HG02623 (cell line): ENCODE measurements at regions not wholly inside any gene's neighbourhood (a gene's known extent, or its start where the extent isn't known, plus 50 kb on each side); places are given as distances from the start of the nearest gene placed in this dataset.

Experiments
- ATAC-seq: cut with Tn5 transposase; IDR thresholded peaks from one replicate; pipeline ENCODE4 v1.9.1; 2021; ENCODE audit warnings: moderate library complexity; ENCODE audit not compliant: unreplicated experiment

- no peak for ATAC-seq
Observed at GRCh38 chr13:90770334-90770733, 577.2 kb upstream of the MIR17HG start.

DNA sequence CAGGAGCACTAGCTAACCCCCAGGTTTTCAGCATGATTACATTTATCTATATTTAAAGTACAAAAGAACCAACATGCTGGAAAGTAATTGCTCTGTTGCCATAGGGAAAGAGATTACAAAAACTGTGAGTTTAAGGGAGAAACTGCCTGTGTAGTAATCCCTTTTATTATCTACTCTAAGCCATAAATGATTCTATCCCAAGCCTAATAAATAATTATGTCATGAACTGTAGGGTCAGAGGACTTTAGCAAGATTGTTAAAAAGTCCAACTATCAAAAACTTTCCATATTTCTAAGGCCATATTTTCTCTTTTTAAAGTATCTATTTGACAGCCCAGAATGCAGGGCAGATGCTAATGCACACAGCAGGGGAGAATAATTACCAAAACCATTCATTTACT is 573.8 kb upstream of the MIR17HG start:
- ATAC-seq: no peak

DNA sequence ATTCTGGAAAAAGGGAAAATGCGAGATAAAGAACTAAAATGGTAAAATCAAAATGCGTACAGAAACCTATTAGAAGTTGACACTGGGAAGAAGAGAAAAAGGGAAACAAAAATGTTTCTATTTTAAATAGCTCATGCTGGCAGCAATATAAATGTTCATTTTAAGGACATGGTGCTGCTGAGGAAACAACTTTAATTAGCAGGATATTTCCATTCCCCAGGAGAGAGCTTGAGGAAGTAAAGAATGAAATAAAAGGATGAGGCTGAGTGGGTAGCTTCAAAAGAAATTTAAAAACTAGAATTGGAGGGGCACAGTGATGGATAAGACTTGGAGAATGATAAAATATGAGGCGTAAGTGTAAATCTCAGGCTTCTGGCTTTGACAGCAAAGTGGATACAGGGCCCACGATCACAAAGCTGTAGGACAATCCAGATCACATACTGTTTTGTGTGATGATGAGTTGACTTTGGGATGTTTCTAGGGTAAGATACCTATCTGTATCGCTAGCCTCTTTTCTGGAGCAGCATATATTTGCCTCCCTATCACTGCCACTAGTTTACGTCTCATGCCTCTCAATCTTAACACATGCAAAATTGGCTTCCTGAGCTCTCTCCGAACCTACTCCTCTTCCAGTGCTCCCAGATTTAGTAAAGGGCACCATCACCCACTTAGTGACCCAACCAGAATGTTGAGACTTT is 571.3 kb upstream of the MIR17HG start:
- ATAC-seq: no peak

- ATAC-seq: no peak
Observed at GRCh38 chr13:90783273-90783672, 564.2 kb upstream of the MIR17HG start.

GRCh38 chr13:90787007-90787406 is 560.5 kb upstream of the MIR17HG start:
- ATAC-seq: no peak

GRCh38 chr13:90792335-90792734 is 555.2 kb upstream of the MIR17HG start:
- no peak for ATAC-seq

DNA sequence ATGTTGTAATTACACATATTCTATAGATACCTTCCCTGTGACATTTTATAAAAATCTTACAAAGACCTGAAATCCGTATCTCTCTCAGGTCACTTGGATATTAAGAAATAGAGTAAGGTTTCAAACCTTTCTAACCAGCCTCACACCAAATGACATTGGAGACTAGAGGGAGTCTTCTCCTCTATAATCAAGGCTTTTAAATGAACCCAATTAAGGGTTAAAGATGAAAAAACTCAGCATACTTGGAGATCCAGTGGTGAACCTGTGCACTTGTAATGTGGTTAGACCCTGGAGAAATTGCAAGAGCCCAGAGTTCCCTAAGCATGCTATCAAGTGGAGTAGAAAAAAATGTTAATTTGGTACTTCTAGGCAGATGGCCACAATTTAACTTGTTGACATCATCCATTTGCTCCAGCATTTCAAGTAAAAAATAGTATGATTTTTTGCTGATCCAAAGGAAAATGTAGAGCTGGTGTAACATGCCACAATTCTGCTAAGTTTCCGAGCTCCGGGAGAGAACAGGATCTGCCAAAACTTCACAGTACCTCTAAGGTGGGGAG is 554.1 kb upstream of the MIR17HG start:
- ATAC-seq: no peak

DNA sequence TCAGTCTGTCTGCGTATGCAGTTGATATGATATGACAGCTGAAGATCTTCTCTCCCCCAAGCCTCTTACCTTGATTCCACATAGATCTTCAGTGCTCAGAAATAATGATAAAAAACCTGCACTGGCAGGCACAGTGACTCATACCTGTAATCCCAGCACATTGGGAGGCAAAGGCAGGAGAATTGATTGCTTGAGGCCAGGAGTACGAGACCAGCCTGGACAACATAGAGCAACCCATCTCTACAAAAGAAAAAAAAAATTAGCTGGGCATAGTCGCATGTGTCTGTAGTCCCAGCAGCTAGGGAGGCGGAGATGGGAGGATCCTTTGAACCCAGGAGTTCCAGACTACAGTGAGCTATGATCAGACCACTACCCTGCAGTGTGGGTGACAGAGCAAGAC is 551.0 kb upstream of the MIR17HG start:
- no peak for ATAC-seq

DNA sequence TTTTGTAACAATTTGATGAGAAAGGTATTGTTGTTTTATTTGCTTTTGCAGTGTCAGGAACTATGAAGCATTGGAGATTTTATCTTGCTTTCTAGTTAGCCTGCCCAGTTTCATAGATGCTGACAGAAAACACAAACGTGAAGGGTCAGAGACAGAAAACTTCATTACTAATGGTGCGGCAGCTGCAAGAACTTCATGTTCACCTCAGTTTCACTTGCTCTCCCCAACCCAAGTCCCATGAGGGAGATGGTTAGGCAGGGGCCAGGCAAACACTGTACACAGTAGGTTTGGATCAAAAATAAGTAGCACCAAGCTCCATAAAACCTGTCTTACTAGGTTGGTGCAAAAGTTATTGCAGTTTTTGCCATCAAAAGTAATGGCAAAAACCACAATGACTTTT is 550.2 kb upstream of the MIR17HG start:
- no peak for ATAC-seq

DNA sequence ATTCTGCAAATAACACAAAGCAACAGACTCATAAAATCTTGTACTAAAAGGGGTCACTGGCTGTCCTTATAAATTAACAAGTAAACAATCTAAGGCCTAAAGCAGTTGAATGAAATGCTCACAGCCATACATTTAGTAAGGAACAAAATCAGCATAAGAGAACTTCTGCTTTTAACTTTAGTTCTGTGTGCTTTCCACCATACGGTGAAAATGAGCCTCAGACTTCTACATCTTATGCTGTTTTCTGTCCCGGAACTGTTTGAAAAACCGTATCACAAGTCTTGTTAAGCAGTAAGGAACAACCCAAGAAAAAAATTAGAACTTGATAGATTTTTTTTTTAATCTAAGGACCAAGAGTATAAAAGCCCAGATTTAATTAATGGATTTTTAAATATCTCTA is 549.1 kb upstream of the MIR17HG start:
- ATAC-seq: no peak

GRCh38 chr13:90800082-90800746 is 547.3 kb upstream of the MIR17HG start:
- no peak for ATAC-seq

GRCh38 chr13:90801621-90802020 is 545.9 kb upstream of the MIR17HG start:
- ATAC-seq: no peak

GRCh38 chr13:90803210-90803609 is 544.3 kb upstream of the MIR17HG start:
- ATAC-seq: no peak

- ATAC-seq: no peak
Observed at GRCh38 chr13:90806016-90806615, 541.4 kb upstream of the MIR17HG start.

- ATAC-seq: no peak
Observed at GRCh38 chr13:90806892-90807291, 540.6 kb upstream of the MIR17HG start.

DNA sequence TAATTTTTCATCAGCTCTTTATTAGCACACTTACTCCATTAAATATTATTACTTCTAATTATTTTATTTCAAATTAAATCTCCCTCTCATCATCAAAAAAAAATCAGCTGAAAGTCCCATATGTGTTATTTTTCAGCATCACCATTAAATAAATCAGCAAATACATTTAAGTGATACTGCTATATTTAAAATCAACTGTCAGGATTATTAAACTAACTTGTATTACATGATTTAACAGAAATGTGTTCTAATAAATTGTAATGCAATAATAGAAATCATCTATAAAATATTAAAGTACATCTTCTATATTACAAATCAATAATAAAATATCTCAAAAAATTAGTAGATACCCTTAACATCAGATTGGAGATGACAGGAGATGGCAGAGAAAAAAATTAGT is 538.6 kb upstream of the MIR17HG start:
- ATAC-seq: no peak

- ATAC-seq: no peak
Observed at GRCh38 chr13:90824032-90824431, 523.5 kb upstream of the MIR17HG start.

DNA sequence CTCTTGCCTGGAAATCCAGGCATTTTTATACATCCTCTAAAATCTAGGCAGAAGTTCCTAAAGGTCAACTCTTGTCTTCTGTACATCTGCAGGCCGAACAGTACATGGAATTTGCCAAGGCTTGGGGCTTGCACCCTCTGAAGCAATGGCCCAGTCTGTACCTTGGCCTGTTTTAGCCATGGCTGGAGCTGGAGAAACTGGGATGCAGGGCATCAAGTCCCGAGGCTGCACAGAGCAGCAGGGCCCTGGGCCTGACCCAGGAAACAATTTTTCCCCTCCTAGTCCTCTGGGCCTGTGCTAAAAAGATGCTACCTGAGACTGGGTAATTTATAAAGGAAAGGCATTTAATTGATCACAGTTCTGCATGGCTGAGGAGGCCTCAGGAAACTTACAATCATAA is 520.8 kb upstream of the MIR17HG start:
- ATAC-seq: no peak

DNA sequence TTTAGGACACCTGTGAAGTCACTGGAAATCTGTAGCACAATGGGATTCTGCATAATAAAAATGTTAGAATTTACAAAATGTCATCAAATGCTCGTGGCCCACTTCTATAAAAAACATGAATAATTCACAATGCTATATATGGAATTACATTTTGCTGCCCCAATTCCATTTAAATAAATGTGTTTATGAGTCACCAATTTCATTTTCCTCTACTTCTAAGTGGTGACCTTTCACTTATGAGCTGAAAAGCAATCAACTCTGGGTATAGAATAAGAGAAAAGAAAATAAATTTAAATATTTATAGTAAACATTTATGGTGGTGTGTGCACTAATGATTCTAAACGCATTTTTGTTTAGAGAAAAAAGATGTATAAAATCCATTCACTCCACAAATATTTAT is 516.7 kb upstream of the MIR17HG start:
- no peak for ATAC-seq

DNA sequence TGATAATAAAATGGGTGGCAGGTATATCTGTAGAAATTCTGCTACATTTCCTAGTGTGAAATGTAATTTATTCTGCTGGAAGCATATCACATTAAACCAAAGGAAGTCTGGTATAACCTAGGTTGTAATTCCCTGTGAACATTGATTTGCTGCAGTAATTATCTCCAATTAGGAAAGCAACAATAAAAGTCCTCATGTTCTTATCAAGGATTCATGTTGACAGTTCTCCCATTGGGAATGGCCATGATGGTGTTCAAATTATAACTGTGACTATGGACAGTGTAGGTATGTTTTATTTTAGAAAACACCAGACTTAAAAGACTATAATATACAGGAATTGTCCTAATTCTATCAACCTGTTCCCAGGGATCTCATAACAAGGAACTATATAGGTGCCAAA is 513.5 kb upstream of the MIR17HG start:
- ATAC-seq: no peak

DNA sequence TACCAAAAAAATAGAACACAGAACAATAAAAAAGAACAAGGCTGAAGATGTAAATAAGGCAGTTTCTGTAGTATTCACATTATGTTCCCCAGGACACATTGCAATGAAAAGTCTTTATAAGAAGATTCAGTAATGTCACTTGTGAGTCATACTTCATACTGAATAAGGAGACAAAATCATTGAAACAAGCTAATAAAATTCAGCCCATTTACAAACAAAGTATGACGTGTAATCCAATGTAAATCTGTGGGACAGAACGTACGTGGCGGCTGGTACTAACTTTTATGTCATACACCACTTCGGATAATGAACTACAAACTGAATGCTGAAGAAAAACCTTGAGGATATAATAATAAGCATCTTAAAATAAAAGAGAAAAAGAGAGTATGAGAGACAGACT is 512.8 kb upstream of the MIR17HG start:
- no peak for ATAC-seq

DNA sequence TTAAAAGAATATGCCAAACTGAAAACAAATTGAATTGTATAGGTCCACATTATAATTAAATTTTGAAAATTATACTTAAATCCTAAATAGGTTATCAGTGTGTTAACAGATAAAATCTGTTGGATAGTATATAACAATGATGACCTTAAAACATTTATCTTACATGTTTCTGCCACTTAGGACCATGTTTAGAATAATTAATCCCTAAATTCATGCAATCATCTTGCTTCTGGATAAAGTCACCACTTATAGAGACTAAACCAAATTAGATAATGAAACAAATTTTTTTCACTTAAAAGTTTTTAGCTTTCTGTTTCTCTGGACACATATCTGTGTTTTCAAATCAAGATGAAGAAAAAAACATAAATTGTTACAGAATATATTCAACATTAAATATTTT is 511.7 kb upstream of the MIR17HG start:
- no peak for ATAC-seq
